ENCODE measurements at regions not wholly inside any gene's neighbourhood (a gene's known extent, or its start where the extent isn't known, plus 50 kb on each side); places are given as distances from the start of the nearest gene placed in this dataset.

- no peak for DNase-seq (ENCODE audit: low spot score, unreplicated experiment)
- Mint-ChIP-seq H3K4me1 (ENCODE audit: low read depth) (no peaks in the 10 kb centered on the region), H3K27ac (no peak overlapping the region), H3K9me3 (ENCODE audit: low read depth) (peaks cover 12% of the 10 kb centered on the region), H3K36me3 (ENCODE audit: insufficient read depth) (no peaks in the 10 kb centered on the region), H3K27me3 (no peaks in the 10 kb centered on the region), H3K4me3 (ENCODE audit: low read depth) (no peak overlapping the region)
- TF ChIP-seq CTCF (IDR thresholded peaks at IDR 0.05; ENCODE audit: unreplicated experiment) = no peak
Measured at GRCh38 chrX:88366314-88366713, 380.7 kb upstream of the CPXCR1 start.

- TF ChIP-seq CTCF (IDR thresholded peaks at IDR 0.05; ENCODE audit: unreplicated experiment) = no peak
- no peak for DNase-seq (ENCODE audit: low spot score, unreplicated experiment)
- Mint-ChIP-seq H3K4me1 (ENCODE audit: low read depth) (no peaks in the 10 kb centered on the region), H3K9me3 (ENCODE audit: low read depth) (peaks cover 8% of the 10 kb centered on the region), H3K36me3 (ENCODE audit: insufficient read depth) (no peaks in the 10 kb centered on the region), H3K27ac (no peak overlapping the region), H3K4me3 (ENCODE audit: low read depth) (no peak overlapping the region), H3K27me3 (no peaks in the 10 kb centered on the region)
Measured at GRCh38 chrX:88378406-88378805, 368.6 kb upstream of the CPXCR1 start.

- TF ChIP-seq CTCF (IDR thresholded peaks at IDR 0.05; ENCODE audit: unreplicated experiment) = peak; percentile 54
- Mint-ChIP-seq H3K9me3 (ENCODE audit: low read depth) (no peaks in the 10 kb centered on the region), H3K36me3 (ENCODE audit: insufficient read depth) (no peaks in the 10 kb centered on the region), H3K4me3 (ENCODE audit: low read depth) (no peak overlapping the region), H3K27me3 (no peaks in the 10 kb centered on the region), H3K27ac (no peak overlapping the region), H3K4me1 (ENCODE audit: low read depth) (no peaks in the 10 kb centered on the region)
- DNase-seq (ENCODE audit: low spot score, unreplicated experiment) = no peak
Measured at GRCh38 chrX:88397551-88397950, 349.5 kb upstream of the CPXCR1 start.

- Mint-ChIP-seq H3K4me1 (ENCODE audit: low read depth) (no peaks in the 10 kb centered on the region), H3K36me3 (ENCODE audit: insufficient read depth) (no peaks in the 10 kb centered on the region), H3K4me3 (ENCODE audit: low read depth) (no peak overlapping the region), H3K27me3 (no peaks in the 10 kb centered on the region), H3K27ac (no peak overlapping the region), H3K9me3 (ENCODE audit: low read depth) (no peaks in the 10 kb centered on the region)
- DNase-seq (ENCODE audit: low spot score, unreplicated experiment) = no peak
- no peak for TF ChIP-seq CTCF (IDR thresholded peaks at IDR 0.05; ENCODE audit: unreplicated experiment)
Measured at GRCh38 chrX:88416002-88416401, 331.0 kb upstream of the CPXCR1 start.

- Mint-ChIP-seq H3K9me3 (ENCODE audit: low read depth) (no peaks in the 10 kb centered on the region), H3K27me3 (no peaks in the 10 kb centered on the region), H3K4me1 (ENCODE audit: low read depth) (no peaks in the 10 kb centered on the region), H3K36me3 (ENCODE audit: insufficient read depth) (no peaks in the 10 kb centered on the region), H3K27ac (no peak overlapping the region), H3K4me3 (ENCODE audit: low read depth) (no peak overlapping the region)
- no peak for TF ChIP-seq CTCF (IDR thresholded peaks at IDR 0.05; ENCODE audit: unreplicated experiment)
- no peak for DNase-seq (ENCODE audit: low spot score, unreplicated experiment)
Measured at GRCh38 chrX:88416965-88417364, 330.1 kb upstream of the CPXCR1 start.
